A549 (cell line): ENCODE measurements at regions not wholly inside any gene's neighbourhood (a gene's known extent, or its start where the extent isn't known, plus 50 kb on each side); places are given as distances from the start of the nearest gene placed in this dataset.

Source experiments
- ATAC-seq, 2 experiments: fragments of 200-7000 bp in 1 of 2; fragments of >200 bp in 1 of 2; cut with Nextera tagmentation in 1 of 2; cut with Tn5 transposase in 1 of 2; 3 replicates each; pipeline versions ENCODE4 v1.8.0 to v1.9.1; 2018 to 2020; ENCODE audit warnings: mild to moderate bottlenecking in 1 of 2, moderate library complexity in 1 of 2
- CTCF ChIA-PET: fragments of 300-600 bp; sonication (Branson Sonifier 250); formaldehyde crosslinking; extraction: SDS; loops from one replicate; lab custom pipeline; 2021; ENCODE audit warnings: antibody characterized with exemption, inconsistent platforms; lab: Yijun Ruan, JAX
- POLR2A ChIA-PET: fragments of 350-600 bp; formaldehyde crosslinking; extraction: SDS; loops from one replicate; lab custom pipeline; 2021; ENCODE audit warnings: antibody characterized with exemption, inconsistent platforms; lab: Yijun Ruan, JAX
- DNase-seq, 2 experiments: peaks; one replicate each; pipeline versions ENCODE4 v3.0.0 to v3.0.0-alpha.2; 2011 to 2016; ENCODE audit warnings: low read depth in 1 of 2, low spot score in 1 of 2
- FAIRE-seq: peaks from 2 replicates; lab custom pipeline; 2011; peaks lifted over from hg19 to GRCh38; lab: Jason Lieb, UNC
- H3K27ac ChIP-seq, 2 experiments: fragments of >200 bp; sonication (Bioruptor Twin); formaldehyde crosslinking; 3 replicates each; pipeline ENCODE4 v1.5.1; 2016 to 2017
- H3K4me1 ChIP-seq: fragments of >200 bp; sonication (Bioruptor Twin); formaldehyde crosslinking; 3 replicates; pipeline ENCODE4 v1.6.1; 2016
- H3K4me2 ChIP-seq: fragments of >200 bp; sonication (Bioruptor Twin); formaldehyde crosslinking; 3 replicates; pipeline ENCODE4 v1.6.1; 2016
- H3K4me3 ChIP-seq: fragments of >200 bp; sonication (Bioruptor Twin); formaldehyde crosslinking; 3 replicates; pipeline ENCODE4 v1.5.1; 2016
- H3K9me3 ChIP-seq: fragments of >200 bp; sonication (Bioruptor Twin); formaldehyde crosslinking; 3 replicates; pipeline ENCODE4 v1.6.1; 2016
- BCL3 ChIP-seq: fragments of >200 bp; sonication (Bioruptor Twin); formaldehyde crosslinking; IDR thresholded peaks from 3 replicates; pipeline ENCODE4 v1.6.1; 2016
- BHLHE40 ChIP-seq: IDR thresholded peaks from 2 replicates; pipeline ENCODE4 v1.6.1; 2012; ENCODE audit warnings: low read depth, low read length, inconsistent platforms
- CBX8 ChIP-seq: fragments of 200-600 bp; sonication (generic); IDR thresholded peaks from 2 replicates; pipeline ENCODE4 v1.6.1; 2016
- CHD2 ChIP-seq: fragments of 150-350 bp; IDR thresholded peaks from 2 replicates; pipeline ENCODE4 v1.6.1; 2014; ENCODE audit warnings: low read length; ENCODE audit not compliant: partially characterized antibody
- E2F6 ChIP-seq: IDR thresholded peaks from 2 replicates; pipeline ENCODE4 v1.6.1; 2012; ENCODE audit warnings: low read depth, borderline replicate concordance
- ELK1 ChIP-seq: fragments of 150-350 bp; IDR thresholded peaks from 2 replicates; pipeline ENCODE4 v1.6.1; 2014; ENCODE audit warnings: low read depth, mild to moderate bottlenecking, low read length
- ESRRA ChIP-seq: fragments of 150-350 bp; IDR thresholded peaks from 2 replicates; pipeline ENCODE4 v1.6.1; 2014; ENCODE audit warnings: mild to moderate bottlenecking, low read length, borderline replicate concordance
- FOSB ChIP-seq: fragments of 250-450 bp; sonication (Bioruptor Pico); IDR thresholded peaks from 2 replicates; pipeline ENCODE4 v1.5.0; 2020; ENCODE audit warnings: mild to moderate bottlenecking, moderate library complexity
- FOSL2 ChIP-seq, 2 experiments: fragments of 450-650 bp in 1 of 2; fragments of >200 bp in 1 of 2; sonication (Bioruptor Twin) in 1 of 2; formaldehyde crosslinking; IDR thresholded peaks; 2 replicates each; pipeline versions ENCODE4 v1.5.0 to v1.6.1; 2016 to 2020; ENCODE audit warnings: mild to moderate bottlenecking in 1 of 2, moderate library complexity in 1 of 2
- FOXS1 ChIP-seq: fragments of 250-450 bp; sonication (Bioruptor Pico); IDR thresholded peaks from 2 replicates; pipeline ENCODE4 v1.5.0; 2020; ENCODE audit warnings: mild to moderate bottlenecking, moderate library complexity
- GATA3 ChIP-seq: IDR thresholded peaks from 2 replicates; pipeline ENCODE4 v1.6.1; 2012; ENCODE audit warnings: borderline replicate concordance
- HES2 ChIP-seq: fragments of >200 bp; sonication (Bioruptor Twin); formaldehyde crosslinking; IDR thresholded peaks from 2 replicates; pipeline ENCODE4 v1.6.1; 2016
- HEYL ChIP-seq: fragments of 250-450 bp; sonication (Bioruptor Pico); IDR thresholded peaks from 2 replicates; pipeline ENCODE4 v1.8.0; 2021; ENCODE audit warnings: mild to moderate bottlenecking, moderate library complexity
- HMGXB4 ChIP-seq: fragments of 250-450 bp; sonication (Bioruptor Pico); IDR thresholded peaks from 2 replicates; pipeline ENCODE4 v1.5.0; 2021; ENCODE audit warnings: mild to moderate bottlenecking, moderate library complexity, borderline replicate concordance
- HOXB13 ChIP-seq: fragments of 250-450 bp; sonication (Bioruptor Pico); IDR thresholded peaks from 2 replicates; pipeline ENCODE4 v1.5.0; 2020; ENCODE audit warnings: low read depth, mild to moderate bottlenecking, moderate library complexity
- JUNB ChIP-seq: fragments of >200 bp; sonication (Bioruptor Twin); formaldehyde crosslinking; IDR thresholded peaks from 2 replicates; pipeline ENCODE4 v1.6.1; 2016
- KDM1A ChIP-seq: fragments of 200-600 bp; sonication (generic); IDR thresholded peaks from 2 replicates; pipeline ENCODE4 v1.6.1; 2016; ENCODE audit warnings: low read depth, mild to moderate bottlenecking
- KDM5A ChIP-seq: fragments of 200-600 bp; sonication (generic); IDR thresholded peaks from 2 replicates; pipeline ENCODE4 v1.6.1; 2016; ENCODE audit warnings: antibody characterized with exemption, mild to moderate bottlenecking
- MAX ChIP-seq: IDR thresholded peaks from 2 replicates; pipeline ENCODE4 v1.6.1; 2012
- MYC ChIP-seq: IDR thresholded peaks from 2 replicates; pipeline ENCODE4 v1.6.1; 2012; ENCODE audit warnings: mild to moderate bottlenecking, inconsistent platforms, low read length, improper control_type of control experiment, borderline replicate concordance
- NFE2L2 ChIP-seq: fragments of 150-350 bp; conservative IDR thresholded peaks from 2 replicates; pipeline ENCODE4 v1.6.1; 2014; ENCODE audit warnings: low read length
- NR3C1 ChIP-seq: fragments of >200 bp; sonication (Bioruptor Twin); formaldehyde crosslinking; IDR thresholded peaks from 3 replicates; pipeline ENCODE4 v1.6.1; 2017
- PHF8 ChIP-seq: fragments of 200-600 bp; sonication (generic); IDR thresholded peaks from 2 replicates; pipeline ENCODE4 v1.6.1; 2016; ENCODE audit warnings: low read depth, mild to moderate bottlenecking, antibody characterized with exemption, moderate library complexity, borderline replicate concordance
- POLR2A ChIP-seq: IDR thresholded peaks from 2 replicates; pipeline ENCODE4 v1.6.1; 2012; ENCODE audit warnings: mild to moderate bottlenecking, low read length
- POLR2AphosphoS2 ChIP-seq: conservative IDR thresholded peaks from 2 replicates; pipeline ENCODE4 v1.6.1; 2012; ENCODE audit warnings: low read length, improper control_type of control experiment, inconsistent platforms
- RAD21 ChIP-seq, 2 experiments: fragments of >200 bp in 1 of 2; sonication (Bioruptor Twin) in 1 of 2; formaldehyde crosslinking in 1 of 2; IDR thresholded peaks in 1 of 2; conservative IDR thresholded peaks in 1 of 2; 2 replicates in 1 of 2; 3 replicates in 1 of 2; pipeline ENCODE4 v1.6.1; 2012 to 2018; ENCODE audit warnings: inconsistent platforms in 1 of 2
- RARB ChIP-seq: fragments of 250-450 bp; sonication (Bioruptor Pico); IDR thresholded peaks from 2 replicates; pipeline ENCODE4 v1.8.0; 2021; ENCODE audit warnings: mild to moderate bottlenecking, moderate library complexity
- RCOR1 ChIP-seq: fragments of 150-350 bp; IDR thresholded peaks from 2 replicates; pipeline ENCODE4 v1.6.1; 2014; ENCODE audit warnings: antibody characterized with exemption, low read length, low read depth
- RNF2 ChIP-seq: fragments of 200-600 bp; sonication (generic); IDR thresholded peaks from 2 replicates; pipeline ENCODE4 v1.6.1; 2016; ENCODE audit warnings: low read depth, mild to moderate bottlenecking, antibody characterized with exemption, moderate library complexity, borderline replicate concordance
- SMC3 ChIP-seq: fragments of >200 bp; sonication (Bioruptor Twin); formaldehyde crosslinking; IDR thresholded peaks from 3 replicates; pipeline ENCODE4 v1.6.1; 2018; ENCODE audit warnings: inconsistent platforms
- WGBS: methylation state at CpG from one replicate; pipeline ENCODE4 v1.1.6; 2017; ENCODE audit errors: missing lambda C conversion rate; 5-methylcytosine and 5-hydroxymethylcytosine counted together

GRCh38 chr3:190716961-190717360, 145.5 kb downstream of the GMNC start (continued):
- TF ChIP-seq HMGXB4 (CRISPR knock-in tag) (no peak), ELK1 (no peak), RARB (no peak), MYC (no peak), RNF2 (no peak)

GRCh38 chr3:190716211-190716610, 146.3 kb downstream of the GMNC start:
- no peak overlapping the region for H3K4me3 ChIP-seq
- ATAC-seq, result no peak
- TF ChIP-seq HOXB13 (CRISPR knock-in tag) (no peak), MAX (no peak), FOSB (CRISPR knock-in tag) (no peak), ESRRA (no peak), RNF2 (no peak), KDM1A (no peak), HES2 (no peak), BCL3 (no peak), POLR2AphosphoS2 (no peak), NFE2L2 (no peak), CBX8 (no peak), E2F6 (no peak), RCOR1 (no peak), MYC (no peak), FOXS1 (CRISPR knock-in tag) (no peak), BHLHE40 (no peak), NR3C1 (no peak), KDM5A (no peak), JUNB (no peak)
- WGBS, result 34% methylated on average over 2 of the region's 2 CpGs
- no peak overlapping the region for H3K4me2 ChIP-seq
- ChIA-PET CTCF (no interaction called here), POLR2A (no interaction called here)
- H3K4me1 ChIP-seq, result no peaks in the 10 kb centered on the region
- no peak for DNase-seq
- FAIRE-seq, result no peak
- H3K9me3 ChIP-seq, result no peaks in the 10 kb centered on the region
- no peak overlapping the region for H3K27ac ChIP-seq

- 81% methylated on average over 3 of the region's 3 CpGs for WGBS
- no peak for FAIRE-seq
- no peak for ATAC-seq
- Histone ChIP-seq H3K27ac (no peak overlapping the region), H3K9me3 (no peaks in the 10 kb centered on the region), H3K4me3 (no peak overlapping the region), H3K4me1 (no peaks in the 10 kb centered on the region), H3K4me2 (no peak overlapping the region)
- ChIA-PET CTCF (interaction anchor here (0.7 to 0.9 kb wide), 2 partner anchors 10 to 152 kb away, joined by 3 to 5 read pairs; partner anchors contain the start of gene GMNC), POLR2A (no interaction called here)
- DNase-seq, result no peak
- TF ChIP-seq RAD21 (conservative IDR thresholded peaks at IDR 0.05 in 1 of 2, IDR thresholded peaks at IDR 0.05 in 1 of 2), result no peak
- no peak for TF ChIP-seq GATA3
- no peak for TF ChIP-seq RNF2
- no peak for TF ChIP-seq PHF8
- no peak for TF ChIP-seq POLR2A
- TF ChIP-seq POLR2AphosphoS2, result no peak
- TF ChIP-seq CHD2, result no peak
- TF ChIP-seq HEYL (CRISPR knock-in tag), result no peak
- no peak for TF ChIP-seq SMC3
- TF ChIP-seq HES2, result no peak
- TF ChIP-seq MYC, result no peak
- TF ChIP-seq NR3C1, result no peak
- no peak for TF ChIP-seq FOSL2 (IDR thresholded peaks at IDR 0.05)
- TF ChIP-seq FOSL2 (CRISPR knock-in tag; IDR thresholded peaks at IDR 0.05), result no peak
Observed at GRCh38 chr3:190710723-190711122, 151.8 kb downstream of the GMNC start.
